GM21528 (cell line): ENCODE measurements at regions not wholly inside any gene's neighbourhood (a gene's known extent, or its start where the extent isn't known, plus 50 kb on each side); places are given as distances from the start of the nearest gene placed in this dataset.

Source experiments
- ATAC-seq: cut with Tn5 transposase; IDR thresholded peaks from one replicate; pipeline ENCODE4 v1.9.1; 2021; ENCODE audit warnings: mild to moderate bottlenecking, moderate library complexity; ENCODE audit not compliant: unreplicated experiment, low FRiP score

DNA sequence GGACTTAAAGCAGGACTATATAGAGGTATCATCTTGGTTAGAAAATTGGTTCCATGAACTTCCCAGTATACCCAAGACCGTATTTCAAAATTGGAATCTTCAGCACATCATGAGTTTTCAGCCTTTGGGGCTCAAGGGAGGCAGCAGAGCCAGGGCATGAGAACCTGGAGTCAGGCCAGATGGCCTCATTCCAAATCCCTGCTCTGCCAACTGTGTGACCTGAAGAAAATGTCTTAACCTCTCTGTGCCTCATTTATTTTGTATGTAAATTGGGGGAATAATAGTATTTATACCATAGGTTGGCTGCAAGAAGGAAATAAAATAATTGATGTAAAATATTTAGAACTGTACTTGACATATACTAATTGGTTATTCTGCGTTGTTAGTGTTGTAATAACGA is 987.6 kb downstream of the TBC1D22A start:
- ATAC-seq = no peak

- ATAC-seq = no peak
Measured at GRCh38 chr22:47748957-47749356, 986.5 kb downstream of the TBC1D22A start.

- ATAC-seq = no peak
Measured at GRCh38 chr22:47748271-47748670, 985.8 kb downstream of the TBC1D22A start.

GRCh38 chr22:47740109-47740805 is 977.8 kb downstream of the TBC1D22A start:
- no peak for ATAC-seq

DNA sequence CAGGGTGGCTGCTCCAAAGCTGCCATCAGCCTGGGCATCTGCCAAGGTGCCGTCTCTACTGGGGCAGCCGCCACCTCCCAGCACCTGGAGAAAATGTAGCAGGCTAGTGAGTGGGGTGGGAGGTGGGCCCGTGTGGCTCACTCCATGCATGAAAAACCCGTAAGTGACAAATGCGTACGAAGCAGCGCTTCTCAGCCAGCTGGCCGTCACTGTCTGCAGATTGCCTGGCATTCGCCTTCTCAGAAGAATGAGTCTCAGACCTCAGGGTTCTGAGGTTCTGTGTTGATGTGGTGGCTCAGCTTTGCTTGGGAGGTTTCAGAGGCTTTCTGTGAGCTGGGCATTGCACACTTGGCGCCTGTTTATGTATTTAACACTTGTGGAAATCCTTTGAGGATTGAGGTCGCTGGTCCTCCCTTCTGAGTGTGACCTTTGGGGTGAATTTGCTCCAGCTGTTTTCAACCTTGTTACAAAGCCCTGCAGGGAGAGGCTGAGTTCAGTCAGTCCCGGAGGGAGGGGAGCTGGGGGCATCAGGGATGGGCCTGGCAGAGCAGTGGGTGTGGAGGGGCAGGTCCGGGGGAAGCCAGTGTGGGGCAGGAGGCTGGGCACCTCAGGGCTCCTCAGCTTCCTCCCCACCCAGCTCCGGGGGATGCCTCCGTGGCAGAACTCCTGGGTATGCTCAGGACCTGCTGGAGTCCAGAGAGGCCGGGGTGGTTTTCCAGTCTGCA is 977.0 kb downstream of the TBC1D22A start:
- no peak for ATAC-seq

DNA sequence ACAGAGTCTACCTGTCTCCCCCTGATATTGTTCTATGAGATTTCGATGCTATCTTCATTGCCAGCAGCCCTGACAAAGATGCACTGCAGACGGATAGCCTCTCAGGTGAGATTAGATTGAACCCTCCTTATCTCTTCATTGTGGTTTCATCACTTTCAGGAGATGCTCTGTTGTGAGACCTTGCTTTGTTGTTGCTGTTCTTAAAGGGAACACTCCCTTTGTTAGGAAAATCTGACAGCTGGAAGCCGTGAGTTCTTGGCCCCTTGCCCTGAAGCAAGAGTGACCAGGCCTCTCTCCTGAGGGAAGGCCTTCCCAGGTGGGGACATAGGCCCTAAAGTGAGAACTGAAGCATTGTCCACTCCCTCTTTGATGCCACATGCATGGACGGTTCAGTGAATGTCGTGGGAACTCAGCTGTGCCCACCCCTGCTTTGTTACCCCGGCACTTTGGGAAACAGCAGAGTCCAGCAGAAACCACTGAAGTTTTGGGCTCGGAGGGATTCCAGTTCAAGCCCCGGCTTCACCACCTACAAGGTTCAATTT is 976.1 kb downstream of the TBC1D22A start:
- no peak for ATAC-seq

DNA sequence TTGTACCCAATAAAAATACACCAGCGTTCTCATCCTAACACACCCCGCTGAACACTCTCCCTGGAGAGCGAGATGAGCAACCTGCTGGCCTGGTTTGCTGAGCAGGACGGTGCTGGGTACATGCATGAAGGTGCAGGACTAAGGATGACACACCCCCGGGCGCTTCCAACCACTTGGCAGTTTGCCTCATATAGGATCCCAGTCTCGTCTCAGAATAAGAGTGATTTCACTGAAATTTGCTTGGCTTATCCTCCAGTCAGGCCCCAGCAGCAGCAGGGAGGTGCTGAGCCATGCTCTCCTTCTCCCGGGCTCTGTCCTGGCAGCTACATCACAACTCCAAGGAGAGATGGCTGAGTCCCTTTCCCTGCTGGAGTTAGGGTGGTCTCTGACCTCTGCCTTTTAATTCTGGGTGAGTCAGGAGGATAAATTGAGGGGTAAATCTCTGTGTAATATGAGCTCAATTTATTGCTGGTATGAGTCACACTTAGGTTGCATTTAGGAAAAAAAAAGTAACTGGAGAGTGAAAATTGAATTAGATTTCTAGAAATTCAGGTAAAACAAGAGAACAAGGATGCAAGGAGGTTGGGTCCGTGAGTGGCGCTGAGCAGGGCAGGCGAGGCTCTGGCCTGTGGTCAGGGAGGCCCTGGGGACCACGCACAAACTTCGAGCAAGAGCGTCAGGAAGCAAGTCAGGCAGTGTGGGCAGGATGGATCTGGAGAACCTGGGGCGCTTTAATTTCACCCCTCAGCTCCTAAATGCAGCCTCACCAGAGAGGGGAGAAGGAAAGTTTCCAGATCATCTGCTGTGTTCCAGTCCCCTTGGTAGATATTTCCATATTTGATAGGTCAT is 974.0 kb downstream of the TBC1D22A start:
- no peak for ATAC-seq

DNA sequence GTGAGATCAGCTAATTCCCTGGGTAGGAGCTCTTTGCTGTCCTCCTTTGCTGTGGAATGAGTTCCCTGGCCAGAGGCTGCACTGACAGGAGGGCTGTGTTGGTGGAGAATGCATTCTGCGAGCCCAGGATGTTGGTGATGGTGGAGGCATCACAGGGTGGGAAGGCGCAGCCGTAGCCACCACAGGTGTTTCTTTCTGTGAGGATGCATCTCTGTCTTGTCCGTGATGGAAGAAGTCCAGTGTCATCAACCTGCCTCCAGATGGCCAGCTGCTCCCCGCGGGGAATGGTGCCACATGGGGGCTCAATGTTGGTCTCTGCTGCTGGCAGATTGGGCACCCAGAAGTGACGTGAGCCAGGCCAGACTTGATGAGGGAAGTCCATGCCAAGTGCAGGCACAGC is 972.1 kb downstream of the TBC1D22A start:
- no peak for ATAC-seq

DNA sequence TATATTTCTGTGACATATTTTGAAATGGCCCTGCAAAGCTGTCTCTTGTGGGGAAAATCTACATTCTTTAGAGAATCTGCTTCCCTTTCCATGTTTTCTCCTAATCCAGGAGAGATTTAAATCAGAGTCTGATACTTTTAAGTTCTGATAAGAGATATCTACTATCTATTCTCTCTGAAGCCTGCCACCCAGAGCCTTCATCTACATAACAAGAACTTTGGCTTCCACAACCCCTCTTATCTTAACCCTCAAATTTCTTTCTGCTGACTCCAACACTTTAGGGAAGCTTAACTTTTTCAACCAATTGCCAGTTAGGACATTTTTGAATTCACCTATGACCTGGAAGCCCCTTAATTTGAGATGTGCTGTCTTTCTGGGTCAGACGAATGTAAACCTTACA is 965.2 kb downstream of the TBC1D22A start:
- ATAC-seq = no peak

GRCh38 chr22:47724751-47725150 is 962.3 kb downstream of the TBC1D22A start:
- ATAC-seq = no peak

GRCh38 chr22:47724030-47724429 is 961.6 kb downstream of the TBC1D22A start:
- ATAC-seq = no peak

DNA sequence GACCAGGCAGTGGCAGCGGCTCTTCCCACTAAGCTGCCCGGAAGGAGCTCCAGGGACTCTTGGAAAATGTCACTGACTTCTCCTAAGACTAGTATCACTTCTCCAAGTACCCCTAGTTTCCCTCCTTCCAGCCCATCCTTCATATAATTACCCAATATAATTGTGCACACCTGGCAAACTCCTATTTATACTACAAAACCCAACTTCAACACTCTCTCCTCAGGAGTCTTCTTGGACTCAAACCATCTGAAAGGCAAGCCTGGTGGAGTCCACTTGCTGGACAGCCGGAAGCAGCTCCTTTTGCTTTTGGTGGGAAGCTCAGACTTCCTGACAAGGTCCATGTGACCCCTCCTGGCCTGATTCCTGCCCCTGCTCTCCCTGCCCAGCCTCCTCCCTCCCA is 955.9 kb downstream of the TBC1D22A start:
- ATAC-seq = no peak

- no peak for ATAC-seq
Measured at GRCh38 chr22:47716890-47717615, 954.6 kb downstream of the TBC1D22A start.

- no peak for ATAC-seq
Measured at GRCh38 chr22:47715866-47716578, 953.6 kb downstream of the TBC1D22A start.

- ATAC-seq = no peak
Measured at GRCh38 chr22:47713941-47714340, 951.5 kb downstream of the TBC1D22A start.

- ATAC-seq = no peak
Measured at GRCh38 chr22:47710135-47710534, 947.7 kb downstream of the TBC1D22A start.

DNA sequence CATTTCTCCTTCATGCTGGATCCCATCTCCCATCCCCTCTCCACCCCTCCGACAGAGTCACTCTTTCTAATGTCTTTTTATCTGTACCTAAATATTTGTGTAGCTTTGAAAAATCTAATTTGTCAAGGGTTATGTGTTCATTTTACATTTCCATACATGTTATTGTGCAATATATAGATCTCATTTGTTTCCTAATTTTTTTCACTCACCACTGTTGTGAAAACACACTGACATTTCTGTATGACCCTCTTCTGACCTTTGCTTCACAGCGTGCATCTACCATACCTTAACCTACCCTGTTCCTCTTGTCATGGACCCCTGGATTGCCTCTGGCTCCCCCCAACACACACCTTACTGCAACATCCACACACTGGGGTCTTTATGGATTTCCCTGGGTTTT is 942.9 kb downstream of the TBC1D22A start:
- no peak for ATAC-seq

- no peak for ATAC-seq
Measured at GRCh38 chr22:47698906-47699305, 936.5 kb downstream of the TBC1D22A start.

DNA sequence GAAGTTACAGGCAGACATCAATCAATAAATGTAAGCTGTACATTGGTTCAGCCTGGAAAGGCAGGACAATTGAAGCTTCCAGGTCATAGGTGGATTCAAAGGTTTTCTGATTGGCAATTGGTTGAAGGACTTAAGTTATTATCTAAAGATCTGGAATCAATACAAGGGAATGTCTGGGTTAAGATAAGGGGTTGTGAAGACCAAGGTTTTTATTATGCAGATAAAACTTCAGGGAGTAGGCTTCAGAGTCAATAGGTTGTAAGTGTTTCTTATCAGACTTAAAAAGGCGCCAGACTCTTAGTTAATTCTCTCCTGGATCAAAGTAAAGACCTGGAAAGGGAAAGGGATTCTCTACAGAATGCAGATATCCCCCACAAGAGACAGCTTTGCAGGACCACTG is 935.4 kb downstream of the TBC1D22A start:
- ATAC-seq = no peak

DNA sequence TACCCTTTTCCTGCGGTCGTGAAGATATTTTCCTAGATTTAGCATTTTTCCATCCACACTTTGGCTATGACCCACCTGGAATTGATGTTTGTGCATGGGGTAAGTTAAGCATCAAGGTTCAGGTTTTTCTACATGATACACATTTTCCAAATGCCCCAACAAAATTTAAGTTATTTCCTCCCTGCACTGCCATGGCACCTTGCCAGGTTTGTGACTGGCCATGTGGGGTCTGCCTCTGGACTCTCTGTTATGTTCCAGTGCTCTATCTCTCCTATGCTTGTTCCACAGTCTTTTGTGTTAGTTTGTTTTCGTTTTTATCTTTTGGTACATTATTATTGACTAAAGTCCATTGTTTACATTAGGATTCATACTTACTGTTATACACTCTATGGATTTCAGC is 934.3 kb downstream of the TBC1D22A start:
- ATAC-seq = no peak
